ENCODE measurements at regions not wholly inside any gene's neighbourhood (a gene's known extent, or its start where the extent isn't known, plus 50 kb on each side); places are given as distances from the start of the nearest gene placed in this dataset.

DNA sequence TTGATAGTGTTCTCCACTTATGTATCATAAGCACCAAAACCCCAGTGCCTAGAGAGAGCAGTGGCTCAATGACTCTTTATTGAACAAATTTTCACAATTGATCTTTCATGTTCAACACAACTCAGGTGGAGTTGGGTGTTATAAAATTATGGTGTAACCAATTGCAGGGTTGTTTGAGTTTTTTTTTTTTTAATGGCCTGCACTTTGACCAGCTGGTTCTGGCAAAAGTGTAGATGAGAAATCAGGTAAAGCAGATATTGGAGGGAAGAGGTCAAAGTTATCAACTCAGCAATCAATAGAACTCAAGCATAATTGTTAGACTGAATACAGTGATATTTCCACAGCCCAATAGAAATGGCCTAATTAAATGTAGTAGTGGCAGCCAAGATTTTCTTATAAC lies 1386.3 kb downstream of the SUCLG1 start:
- TF ChIP-seq, protein P1, sequence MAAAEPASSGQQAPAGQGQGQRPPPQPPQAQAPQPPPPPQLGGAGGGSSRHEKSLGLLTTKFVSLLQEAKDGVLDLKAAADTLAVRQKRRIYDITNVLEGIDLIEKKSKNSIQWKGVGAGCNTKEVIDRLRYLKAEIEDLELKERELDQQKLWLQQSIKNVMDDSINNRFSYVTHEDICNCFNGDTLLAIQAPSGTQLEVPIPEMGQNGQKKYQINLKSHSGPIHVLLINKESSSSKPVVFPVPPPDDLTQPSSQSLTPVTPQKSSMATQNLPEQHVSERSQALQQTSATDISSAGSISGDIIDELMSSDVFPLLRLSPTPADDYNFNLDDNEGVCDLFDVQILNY (CRISPR knock-in tag; IDR thresholded peaks at IDR 0.05): no peak
- TF ChIP-seq POLR2AphosphoS5 (IDR thresholded peaks at IDR 0.05; ENCODE audit: control insufficient read depth, insufficient read depth, low read depth, low read length) (no peak), PHF8 (IDR thresholded peaks at IDR 0.05; ENCODE audit: borderline replicate concordance, low read length) (no peak), BRD9 (IDR thresholded peaks at IDR 0.05; ENCODE audit: low read depth, partially characterized antibody) (no peak), L3MBTL2 (IDR thresholded peaks at IDR 0.05) (no peak)
- TF ChIP-seq, protein P2, sequence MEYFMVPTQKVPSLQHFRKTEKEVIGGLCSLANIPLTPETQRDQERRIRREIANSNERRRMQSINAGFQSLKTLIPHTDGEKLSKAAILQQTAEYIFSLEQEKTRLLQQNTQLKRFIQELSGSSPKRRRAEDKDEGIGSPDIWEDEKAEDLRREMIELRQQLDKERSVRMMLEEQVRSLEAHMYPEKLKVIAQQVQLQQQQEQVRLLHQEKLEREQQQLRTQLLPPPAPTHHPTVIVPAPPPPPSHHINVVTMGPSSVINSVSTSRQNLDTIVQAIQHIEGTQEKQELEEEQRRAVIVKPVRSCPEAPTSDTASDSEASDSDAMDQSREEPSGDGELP (CRISPR knock-in tag; IDR thresholded peaks at IDR 0.05; ENCODE audit: borderline replicate concordance): no peak
- TF ChIP-seq, protein P3, sequence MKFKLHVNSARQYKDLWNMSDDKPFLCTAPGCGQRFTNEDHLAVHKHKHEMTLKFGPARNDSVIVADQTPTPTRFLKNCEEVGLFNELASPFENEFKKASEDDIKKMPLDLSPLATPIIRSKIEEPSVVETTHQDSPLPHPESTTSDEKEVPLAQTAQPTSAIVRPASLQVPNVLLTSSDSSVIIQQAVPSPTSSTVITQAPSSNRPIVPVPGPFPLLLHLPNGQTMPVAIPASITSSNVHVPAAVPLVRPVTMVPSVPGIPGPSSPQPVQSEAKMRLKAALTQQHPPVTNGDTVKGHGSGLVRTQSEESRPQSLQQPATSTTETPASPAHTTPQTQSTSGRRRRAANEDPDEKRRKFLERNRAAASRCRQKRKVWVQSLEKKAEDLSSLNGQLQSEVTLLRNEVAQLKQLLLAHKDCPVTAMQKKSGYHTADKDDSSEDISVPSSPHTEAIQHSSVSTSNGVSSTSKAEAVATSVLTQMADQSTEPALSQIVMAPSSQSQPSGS (CRISPR knock-in tag; IDR thresholded peaks at IDR 0.05): no peak
- TF ChIP-seq, protein P4, sequence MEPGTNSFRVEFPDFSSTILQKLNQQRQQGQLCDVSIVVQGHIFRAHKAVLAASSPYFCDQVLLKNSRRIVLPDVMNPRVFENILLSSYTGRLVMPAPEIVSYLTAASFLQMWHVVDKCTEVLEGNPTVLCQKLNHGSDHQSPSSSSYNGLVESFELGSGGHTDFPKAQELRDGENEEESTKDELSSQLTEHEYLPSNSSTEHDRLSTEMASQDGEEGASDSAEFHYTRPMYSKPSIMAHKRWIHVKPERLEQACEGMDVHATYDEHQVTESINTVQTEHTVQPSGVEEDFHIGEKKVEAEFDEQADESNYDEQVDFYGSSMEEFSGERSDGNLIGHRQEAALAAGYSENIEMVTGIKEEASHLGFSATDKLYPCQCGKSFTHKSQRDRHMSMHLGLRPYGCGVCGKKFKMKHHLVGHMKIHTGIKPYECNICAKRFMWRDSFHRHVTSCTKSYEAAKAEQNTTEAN (CRISPR knock-in tag; IDR thresholded peaks at IDR 0.05): no peak
- TF ChIP-seq, protein P5, sequence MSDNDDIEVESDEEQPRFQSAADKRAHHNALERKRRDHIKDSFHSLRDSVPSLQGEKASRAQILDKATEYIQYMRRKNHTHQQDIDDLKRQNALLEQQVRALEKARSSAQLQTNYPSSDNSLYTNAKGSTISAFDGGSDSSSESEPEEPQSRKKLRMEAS (CRISPR knock-in tag; IDR thresholded peaks at IDR 0.05): no peak
